IMR-90 (cell line): ENCODE measurements at regions not wholly inside any gene's neighbourhood (a gene's known extent, or its start where the extent isn't known, plus 50 kb on each side); places are given as distances from the start of the nearest gene placed in this dataset.

Source experiments
- ATAC-seq: fragments of 200-7000 bp; cut with Tn5 transposase; 2 replicates; pipeline ENCODE4 v1.9.1; 2020; ENCODE audit warnings: low read depth, mild to moderate bottlenecking, moderate library complexity
- BruUV-seq: library from RNA; stranded (reverse); fragments of 400-500 nt; replicated peaks from 2 replicates; lab custom pipeline; 2021; lab: Mats Ljungman, UMichigan
- CTCF ChIA-PET: fragments of 300-600 bp; formaldehyde crosslinking; extraction: SDS; loops from one replicate; lab custom pipeline; 2021; ENCODE audit warnings: antibody characterized with exemption; lab: Yijun Ruan, JAX
- POLR2A ChIA-PET: fragments of 300-600 bp; sonication (Branson Sonifier 250); formaldehyde crosslinking; loops from one replicate; lab custom pipeline; 2022; ENCODE audit warnings: antibody characterized with exemption; ENCODE audit not compliant: unreplicated experiment; lab: Charles Lee
- DNase-seq: peaks from one replicate; pipeline ENCODE4 v3.0.0; 2013
- H2AFZ ChIP-seq: replicated peaks from 2 replicates; pipeline ENCODE3; 2013; ENCODE audit warnings: low read length, mild to moderate bottlenecking; ENCODE audit not compliant: poor library complexity
- H2AK5ac ChIP-seq: 2 replicates; pipeline ENCODE4 v1.6.1; 2013; ENCODE audit warnings: low read depth, low read length, inconsistent platforms
- H2AK9ac ChIP-seq: replicated peaks from 2 replicates; pipeline ENCODE3; 2013; ENCODE audit warnings: mild to moderate bottlenecking, low read depth, low read length, moderate library complexity; ENCODE audit not compliant: poor library complexity
- H2BK120ac ChIP-seq: 2 replicates; pipeline ENCODE4 v1.6.1; 2013; ENCODE audit warnings: low read depth, low read length, inconsistent platforms
- H2BK15ac ChIP-seq: 3 replicates; pipeline ENCODE4 v1.6.1; 2013; ENCODE audit warnings: low read depth, low read length, inconsistent platforms
- H2BK20ac ChIP-seq: 2 replicates; pipeline ENCODE4 v1.6.1; 2013; ENCODE audit warnings: low read depth, mild to moderate bottlenecking, inconsistent platforms, low read length, moderate library complexity
- H2BK5ac ChIP-seq: 2 replicates; pipeline ENCODE4 v1.6.1; 2013; ENCODE audit warnings: mild to moderate bottlenecking, low read depth, low read length, inconsistent platforms; ENCODE audit not compliant: poor library complexity, severe bottlenecking
- H3K14ac ChIP-seq: replicated peaks from 2 replicates; pipeline ENCODE4 v1.6.1; 2013; ENCODE audit warnings: low read depth, low read length, inconsistent platforms
- H3K18ac ChIP-seq: 2 replicates; pipeline ENCODE4 v1.6.1; 2013; ENCODE audit warnings: low read depth, low read length, control low read depth
- H3K23ac ChIP-seq: 2 replicates; pipeline ENCODE4 v1.6.1; 2013; ENCODE audit warnings: low read depth, low read length, inconsistent platforms
- H3K27ac ChIP-seq: 2 replicates; pipeline ENCODE4 v1.5.1; 2013; ENCODE audit warnings: mild to moderate bottlenecking, control low read depth, low read length; ENCODE audit not compliant: insufficient read depth
- H3K27me3 ChIP-seq: 2 replicates; pipeline ENCODE4 v1.6.1; 2013; ENCODE audit warnings: low read length; ENCODE audit not compliant: control insufficient read depth, insufficient read depth
- H3K36me3 ChIP-seq: 2 replicates; pipeline ENCODE4 v1.6.1; 2013; ENCODE audit warnings: low read length, mixed read lengths; ENCODE audit not compliant: control insufficient read depth, insufficient read depth
- H3K4ac ChIP-seq: 2 replicates; pipeline ENCODE4 v1.6.1; 2013; ENCODE audit warnings: low read depth, low read length, inconsistent platforms
- H3K4me1 ChIP-seq: 2 replicates; pipeline ENCODE4 v1.6.1; 2013; ENCODE audit warnings: low read length, mixed read lengths; ENCODE audit not compliant: control insufficient read depth, insufficient read depth
- H3K4me2 ChIP-seq: 2 replicates; pipeline ENCODE4 v1.6.1; 2013; ENCODE audit warnings: low read depth, mild to moderate bottlenecking, control low read depth, low read length, moderate library complexity
- H3K4me3 ChIP-seq: 2 replicates; pipeline ENCODE4 v1.5.1; 2013; ENCODE audit warnings: low read depth, mild to moderate bottlenecking, control low read depth, low read length, moderate library complexity; ENCODE audit not compliant: insufficient read depth
- H3K56ac ChIP-seq: 2 replicates; pipeline ENCODE4 v1.6.1; 2013; ENCODE audit warnings: low read length, inconsistent platforms; ENCODE audit not compliant: insufficient read depth; ENCODE audit errors: extremely low read depth
- H3K79me1 ChIP-seq, 2 experiments: 2 replicates each; pipeline ENCODE4 v1.6.1; 2013; ENCODE audit warnings: low read length in 2 of 2, inconsistent platforms in 1 of 2, low read depth in 1 of 2
- H3K9ac ChIP-seq: 2 replicates; pipeline ENCODE4 v1.6.1; 2013; ENCODE audit warnings: low read depth, low read length, control low read depth
- H3K9me1 ChIP-seq: 2 replicates; pipeline ENCODE4 v1.6.1; 2013; ENCODE audit warnings: low read length, inconsistent platforms; ENCODE audit not compliant: insufficient read depth
- H3K9me3 ChIP-seq: 2 replicates; pipeline ENCODE4 v1.6.1; 2013; ENCODE audit warnings: low read length; ENCODE audit not compliant: control insufficient read depth, insufficient read depth
- H4K20me1 ChIP-seq: 2 replicates; pipeline ENCODE4 v1.6.1; 2013; ENCODE audit warnings: low read length, inconsistent platforms; ENCODE audit not compliant: insufficient read depth
- H4K5ac ChIP-seq: 2 replicates; pipeline ENCODE4 v1.6.1; 2013; ENCODE audit warnings: mild to moderate bottlenecking, low read depth, low read length, control low read depth
- H4K8ac ChIP-seq, 2 experiments: 2 replicates each; pipeline ENCODE4 v1.6.1; 2013; ENCODE audit warnings: low read depth in 2 of 2, low read length in 2 of 2, control low read depth in 1 of 2, inconsistent platforms in 1 of 2
- H4K91ac ChIP-seq: 2 replicates; pipeline ENCODE4 v1.6.1; 2013; ENCODE audit warnings: low read depth, low read length, inconsistent platforms; ENCODE audit not compliant: insufficient read depth
- BHLHE40 ChIP-seq: fragments of 150-350 bp; IDR thresholded peaks from 2 replicates; pipeline ENCODE4 v1.6.1; 2016; ENCODE audit warnings: mild to moderate bottlenecking, low read depth, low read length
- ELK1 ChIP-seq: fragments of 150-350 bp; IDR thresholded peaks from 2 replicates; pipeline ENCODE4 v1.6.1; 2016; ENCODE audit warnings: low read depth, mild to moderate bottlenecking, low read length, moderate library complexity, borderline replicate concordance
- FOS ChIP-seq: fragments of 150-350 bp; IDR thresholded peaks from 2 replicates; pipeline ENCODE4 v1.6.1; 2016; ENCODE audit warnings: low read depth, low read length
- MAFK ChIP-seq: IDR thresholded peaks from 2 replicates; pipeline ENCODE4 v1.6.1; 2012; ENCODE audit warnings: low read depth, low read length, improper control_type of control experiment
- NFE2L2 ChIP-seq: fragments of 150-350 bp; IDR thresholded peaks from 2 replicates; pipeline ENCODE4 v1.6.1; 2016; ENCODE audit warnings: low read depth, mild to moderate bottlenecking, low read length
- POLR2A ChIP-seq: IDR thresholded peaks from 2 replicates; pipeline ENCODE4 v1.6.1; 2012; ENCODE audit warnings: mild to moderate bottlenecking, low read depth, low read length
- SMC3 ChIP-seq: fragments of 150-350 bp; IDR thresholded peaks from 2 replicates; pipeline ENCODE4 v1.6.1; 2016; ENCODE audit warnings: low read depth, mild to moderate bottlenecking, antibody characterized with exemption, low read length, moderate library complexity
- WGBS, 2 experiments: methylation state at CpG; one replicate each; pipeline versions ENCODE4 v1.1.5 to v1.1.7; 2013; ENCODE audit warnings: missing lambda C conversion rate in 2 of 2; ENCODE audit not compliant: insufficient read length in 1 of 2; ENCODE audit errors: extremely low coverage in 2 of 2; 5-methylcytosine and 5-hydroxymethylcytosine counted together
- dilution Hi-C: fragments of 300-500 bp; cut with HindIII; formaldehyde crosslinking; loops from one replicate; pipeline ENCODE4 v1.14.3; 2018; ENCODE audit warnings: low sequenced_read_pairs; ENCODE audit not compliant: unreplicated experiment
- in situ Hi-C: fragments of 300-500 bp; cut with MboI; formaldehyde crosslinking; loops from 3 replicates; pipeline ENCODE4 v1.14.3; 2019; ENCODE audit warnings: low sequenced_read_pairs, inconsistent platforms, mixed read lengths
- intact Hi-C: fragments of 100-400 bp; cut with micrococcal nuclease; formaldehyde crosslinking; loops from 2 replicates; pipeline ENCODE4 v1.10.0; 2022
- TF ChIP-seq, protein P1 (sequence below): fragments of 150-350 bp; IDR thresholded peaks from 2 replicates; pipeline ENCODE4 v1.6.1; 2017; ENCODE audit warnings: mild to moderate bottlenecking, antibody characterized with exemption, low read length, low read depth
- TF ChIP-seq, protein P2 (sequence below): conservative IDR thresholded peaks from 2 replicates; pipeline ENCODE4 v1.5.1; 2012; ENCODE audit warnings: mild to moderate bottlenecking, low read depth, low read length, improper control_type of control experiment

GRCh38 chr14:105938055-105938863 lies 411.9 kb downstream of the TMEM121 start:
- no peak overlapping the region for H3K4me2 ChIP-seq
- H2AFZ ChIP-seq, result no peak overlapping the region
- H2AK9ac ChIP-seq, result no peak overlapping the region
- H4K91ac ChIP-seq, result no peak overlapping the region
- H3K36me3 ChIP-seq, result no peaks in the 10 kb centered on the region
- ChIA-PET CTCF (no interaction called here), POLR2A (no interaction called here)
- H3K14ac ChIP-seq, result no peak overlapping the region
- H3K4me1 ChIP-seq, result no peaks in the 10 kb centered on the region
- H4K20me1 ChIP-seq, result no peaks in the 10 kb centered on the region
- dilution Hi-C loops, result no loop called here
- in situ Hi-C loops, result no loop called here
- no peak overlapping the region for H4K8ac ChIP-seq
- H3K9me1 ChIP-seq, result no peaks in the 10 kb centered on the region
- no peak overlapping the region for H3K18ac ChIP-seq
- 60% methylated on average over 3 of the region's 17 CpGs; no CpG with 5 or more reads in 1 of the 2 experiments for WGBS, 2 experiments
- H3K27ac ChIP-seq, result no peak overlapping the region
- no peak overlapping the region for H2BK120ac ChIP-seq
- no peak overlapping the region for H3K4ac ChIP-seq
- no peak overlapping the region for H2BK15ac ChIP-seq
- H3K4me3 ChIP-seq, result no peak overlapping the region
- intact Hi-C loops, result no loop called here
- no peaks in the 10 kb centered on the region for H3K79me1 ChIP-seq
- H3K9me3 ChIP-seq, result peaks cover 42% of the 10 kb centered on the region
- H2BK20ac ChIP-seq, result no peak overlapping the region
- H3K9ac ChIP-seq, result no peak overlapping the region
- no peak for DNase-seq
- H3K56ac ChIP-seq, result no peak overlapping the region
- H3K23ac ChIP-seq, result no peak overlapping the region
- BruUV-seq, result no TSS peak
- TF ChIP-seq MAFK, result no peak
- TF ChIP-seq, protein P1, sequence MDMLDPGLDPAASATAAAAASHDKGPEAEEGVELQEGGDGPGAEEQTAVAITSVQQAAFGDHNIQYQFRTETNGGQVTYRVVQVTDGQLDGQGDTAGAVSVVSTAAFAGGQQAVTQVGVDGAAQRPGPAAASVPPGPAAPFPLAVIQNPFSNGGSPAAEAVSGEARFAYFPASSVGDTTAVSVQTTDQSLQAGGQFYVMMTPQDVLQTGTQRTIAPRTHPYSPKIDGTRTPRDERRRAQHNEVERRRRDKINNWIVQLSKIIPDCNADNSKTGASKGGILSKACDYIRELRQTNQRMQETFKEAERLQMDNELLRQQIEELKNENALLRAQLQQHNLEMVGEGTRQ, result no peak
- TF ChIP-seq POLR2A, result no peak
- TF ChIP-seq FOS, result no peak
- no peak for TF ChIP-seq BHLHE40
- no peak for TF ChIP-seq ELK1
- no peak for TF ChIP-seq SMC3
- TF ChIP-seq, protein P2, sequence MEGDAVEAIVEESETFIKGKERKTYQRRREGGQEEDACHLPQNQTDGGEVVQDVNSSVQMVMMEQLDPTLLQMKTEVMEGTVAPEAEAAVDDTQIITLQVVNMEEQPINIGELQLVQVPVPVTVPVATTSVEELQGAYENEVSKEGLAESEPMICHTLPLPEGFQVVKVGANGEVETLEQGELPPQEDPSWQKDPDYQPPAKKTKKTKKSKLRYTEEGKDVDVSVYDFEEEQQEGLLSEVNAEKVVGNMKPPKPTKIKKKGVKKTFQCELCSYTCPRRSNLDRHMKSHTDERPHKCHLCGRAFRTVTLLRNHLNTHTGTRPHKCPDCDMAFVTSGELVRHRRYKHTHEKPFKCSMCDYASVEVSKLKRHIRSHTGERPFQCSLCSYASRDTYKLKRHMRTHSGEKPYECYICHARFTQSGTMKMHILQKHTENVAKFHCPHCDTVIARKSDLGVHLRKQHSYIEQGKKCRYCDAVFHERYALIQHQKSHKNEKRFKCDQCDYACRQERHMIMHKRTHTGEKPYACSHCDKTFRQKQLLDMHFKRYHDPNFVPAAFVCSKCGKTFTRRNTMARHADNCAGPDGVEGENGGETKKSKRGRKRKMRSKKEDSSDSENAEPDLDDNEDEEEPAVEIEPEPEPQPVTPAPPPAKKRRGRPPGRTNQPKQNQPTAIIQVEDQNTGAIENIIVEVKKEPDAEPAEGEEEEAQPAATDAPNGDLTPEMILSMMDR, result no peak
- TF ChIP-seq NFE2L2, result no peak
- H2BK5ac ChIP-seq, result no peak overlapping the region
- no peak overlapping the region for H2AK5ac ChIP-seq
- no peak for ATAC-seq
- no peaks in the 10 kb centered on the region for H3K27me3 ChIP-seq
- no peak overlapping the region for H4K5ac ChIP-seq
